GM18499 (cell line): ENCODE measurements at regions not wholly inside any gene's neighbourhood (a gene's known extent, or its start where the extent isn't known, plus 50 kb on each side); places are given as distances from the start of the nearest gene placed in this dataset.
"Not testable (repeated sequence)": the region's sequence is repeated elsewhere in the genome, so short reads cannot be mapped to it uniquely, and the experiment has no call there.

Experiments
- ATAC-seq: cut with Tn5 transposase; IDR thresholded peaks from one replicate; pipeline ENCODE4 v1.9.1; 2021; ENCODE audit warnings: moderate number of reproducible peaks; ENCODE audit not compliant: insufficient read depth, unreplicated experiment

DNA sequence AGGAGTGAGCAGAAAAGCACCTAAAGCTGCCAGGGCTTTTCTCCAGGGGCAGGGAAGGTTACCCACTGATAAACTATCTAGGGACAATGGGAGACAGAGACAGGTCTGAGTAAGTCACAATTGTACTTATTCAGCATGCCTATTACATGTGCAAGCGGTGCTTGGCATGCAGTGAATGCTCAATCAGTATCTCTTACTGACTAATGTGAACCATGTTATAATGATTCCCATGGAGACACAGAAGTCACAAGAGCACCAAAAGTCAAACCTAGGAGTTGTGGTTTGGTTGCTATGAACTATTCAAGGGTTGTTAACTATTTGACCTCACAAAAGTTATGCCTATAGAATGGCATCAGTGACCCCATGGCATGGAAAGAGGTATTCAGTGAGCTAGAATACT is 50.0 kb upstream of the RASGRP1 start:
- ATAC-seq: no peak

DNA sequence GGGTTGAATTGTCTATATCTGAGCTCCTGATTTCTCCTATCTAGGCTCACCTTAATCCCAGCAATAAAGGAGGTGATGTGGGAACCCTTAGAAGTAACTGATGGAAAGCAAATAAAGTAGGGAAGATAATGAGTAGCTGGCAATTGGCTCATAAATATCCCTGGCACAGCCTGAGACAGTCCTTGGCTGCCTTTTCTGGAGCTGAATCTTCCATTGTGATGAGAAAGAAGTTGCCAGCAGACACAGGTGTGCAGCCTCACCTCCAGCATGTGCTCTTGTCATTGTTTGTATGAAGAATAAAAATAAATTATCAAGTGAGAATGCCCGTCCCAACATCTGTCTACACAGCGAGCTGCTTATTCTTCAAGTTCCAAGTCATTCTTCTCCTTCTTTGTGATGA is 53.2 kb upstream of the RASGRP1 start:
- ATAC-seq: no peak

DNA sequence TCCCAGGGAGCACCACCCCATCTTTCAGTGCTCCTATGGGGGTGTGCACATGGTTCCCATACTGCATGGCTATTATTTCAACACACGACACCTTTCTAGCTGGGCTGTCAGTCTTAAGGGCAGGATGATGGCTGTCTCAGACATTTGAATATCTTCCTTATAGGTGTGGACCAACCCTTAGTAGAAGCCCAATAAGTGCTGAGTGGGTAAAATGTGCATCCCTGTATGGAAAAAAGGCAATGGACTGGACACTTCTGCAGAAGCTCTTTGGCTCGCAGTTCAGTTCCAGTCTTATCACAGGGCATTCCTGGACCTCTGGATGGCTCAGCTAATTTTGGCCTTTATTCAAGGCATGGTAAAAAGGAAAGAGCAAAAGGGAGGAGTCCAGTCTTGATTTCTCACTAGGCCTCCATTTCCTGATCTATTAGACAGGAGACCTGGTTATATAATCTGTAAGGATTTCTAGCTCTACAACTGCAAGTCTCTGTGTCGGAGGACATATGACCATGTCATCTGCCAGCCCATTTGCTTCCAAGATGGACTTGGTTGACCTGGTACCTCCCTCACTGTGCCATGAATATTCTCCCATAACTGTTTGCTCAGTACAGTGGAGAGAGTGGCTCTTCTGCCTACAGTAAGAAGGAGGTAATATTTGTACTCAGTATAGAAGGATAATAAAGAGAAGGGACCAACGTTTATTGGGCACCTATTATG is 53.8 kb upstream of the RASGRP1 start:
- ATAC-seq: no peak

DNA sequence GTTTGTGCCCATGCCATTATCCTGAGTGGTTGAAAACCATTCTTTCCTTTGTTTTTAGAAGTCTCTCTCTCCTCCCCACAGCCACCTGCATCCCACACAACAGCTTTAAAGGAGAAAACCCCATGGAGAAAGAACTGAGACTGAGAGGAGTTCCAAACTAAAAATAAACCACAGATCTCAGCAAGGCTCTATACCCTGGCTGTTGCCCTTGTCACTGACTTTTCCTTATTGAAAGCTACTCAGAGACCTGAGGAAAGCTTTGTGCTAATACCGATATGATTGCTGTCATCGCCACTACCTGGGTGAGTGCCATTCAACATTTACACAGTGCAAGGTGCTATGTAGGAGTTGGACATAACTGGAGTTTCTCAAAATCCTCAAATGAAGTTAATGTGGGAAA is 55.5 kb upstream of the RASGRP1 start:
- no peak for ATAC-seq

DNA sequence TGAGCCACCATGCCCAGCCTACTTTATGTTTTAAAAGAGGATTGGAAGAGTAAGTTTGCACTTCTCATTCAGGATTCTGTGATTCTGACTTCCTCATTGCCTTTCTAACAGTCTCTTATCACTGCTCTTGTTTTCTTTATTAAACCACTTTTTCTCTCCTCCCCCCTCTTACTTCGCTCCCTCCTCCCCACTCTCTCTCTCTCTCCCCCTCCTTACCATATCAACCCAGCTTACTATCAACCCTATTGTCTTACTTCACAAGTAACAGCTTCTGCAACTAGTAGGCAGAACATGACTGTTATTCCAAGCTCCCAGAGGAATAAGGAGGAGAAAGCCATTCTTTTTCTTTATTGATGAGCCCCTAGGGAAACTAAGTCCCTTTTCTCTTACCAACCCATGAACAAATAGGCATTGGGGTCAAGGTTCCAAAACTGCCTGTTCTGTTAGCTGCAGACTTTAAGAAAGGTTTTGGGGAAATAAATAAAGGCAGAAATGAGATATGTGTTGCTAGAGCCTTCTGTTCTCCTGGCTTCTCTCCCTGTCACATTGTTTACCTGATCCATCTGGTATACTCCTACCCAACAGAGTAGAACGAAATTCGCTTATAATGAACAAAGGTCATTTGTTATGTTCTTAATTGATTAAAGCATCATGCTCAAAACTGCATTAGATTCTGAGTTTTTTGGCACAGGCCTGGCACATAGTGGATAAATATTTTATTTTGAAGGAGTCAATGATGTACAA is 56.4 kb upstream of the RASGRP1 start:
- no peak for ATAC-seq

DNA sequence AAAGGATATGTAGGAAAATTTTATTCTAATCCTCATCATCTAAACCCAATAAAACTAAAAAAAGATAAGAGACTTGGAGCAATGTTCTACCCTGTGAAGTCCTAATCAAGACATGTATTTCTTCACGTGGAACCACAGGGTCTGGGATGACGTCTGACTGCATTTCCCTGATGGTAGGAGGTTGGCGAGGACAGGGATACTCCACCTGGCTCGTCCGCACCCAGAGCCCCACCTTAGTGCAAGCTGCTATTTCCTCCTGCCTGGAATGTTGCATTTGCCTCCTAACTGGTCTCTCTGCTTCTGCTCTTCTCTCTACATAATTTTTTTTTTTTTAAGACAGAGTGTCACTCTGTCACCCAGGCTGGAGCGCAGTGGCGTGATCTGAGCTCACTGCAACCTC is 57.7 kb upstream of the RASGRP1 start:
- no peak for ATAC-seq

DNA sequence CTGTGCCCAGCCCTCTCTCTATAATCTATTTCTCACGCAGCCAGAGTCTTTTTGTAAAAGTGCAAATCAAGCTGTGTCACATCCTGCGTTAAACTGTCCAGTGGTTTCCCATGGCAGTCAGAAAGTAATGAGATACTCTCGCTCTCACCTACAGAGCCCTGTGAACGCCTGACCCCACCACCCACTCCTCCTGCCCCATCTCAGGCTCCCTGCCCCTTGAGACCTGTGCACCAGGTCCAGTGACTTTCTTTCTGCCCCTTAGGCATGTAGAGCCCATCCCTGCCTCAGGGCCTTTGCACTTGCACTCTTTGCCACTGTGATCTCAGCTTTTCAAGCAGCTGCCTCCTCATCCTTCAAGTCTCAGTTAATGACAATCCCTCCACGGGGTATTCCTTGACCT is 58.3 kb upstream of the RASGRP1 start:
- no peak for ATAC-seq

DNA sequence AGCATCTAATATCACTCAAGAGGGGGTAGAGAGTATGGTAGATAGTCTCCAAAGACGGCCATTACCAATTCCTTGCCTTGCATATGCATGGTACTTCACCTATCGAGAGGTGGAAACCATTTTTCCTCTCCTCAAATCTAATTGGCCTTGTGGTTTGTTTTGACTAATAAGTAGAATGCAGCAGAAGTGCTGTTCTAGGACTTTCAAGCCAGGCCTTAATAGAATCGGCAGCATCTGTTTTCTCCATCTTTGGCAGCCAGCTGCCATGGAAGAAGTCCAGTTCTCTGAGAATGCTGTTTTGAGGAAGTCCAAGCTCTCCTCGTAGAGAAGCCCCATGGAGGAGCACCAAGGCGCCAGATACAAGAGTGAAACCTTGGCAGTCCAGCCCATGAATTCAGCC is 59.1 kb upstream of the RASGRP1 start:
- ATAC-seq: no peak

DNA sequence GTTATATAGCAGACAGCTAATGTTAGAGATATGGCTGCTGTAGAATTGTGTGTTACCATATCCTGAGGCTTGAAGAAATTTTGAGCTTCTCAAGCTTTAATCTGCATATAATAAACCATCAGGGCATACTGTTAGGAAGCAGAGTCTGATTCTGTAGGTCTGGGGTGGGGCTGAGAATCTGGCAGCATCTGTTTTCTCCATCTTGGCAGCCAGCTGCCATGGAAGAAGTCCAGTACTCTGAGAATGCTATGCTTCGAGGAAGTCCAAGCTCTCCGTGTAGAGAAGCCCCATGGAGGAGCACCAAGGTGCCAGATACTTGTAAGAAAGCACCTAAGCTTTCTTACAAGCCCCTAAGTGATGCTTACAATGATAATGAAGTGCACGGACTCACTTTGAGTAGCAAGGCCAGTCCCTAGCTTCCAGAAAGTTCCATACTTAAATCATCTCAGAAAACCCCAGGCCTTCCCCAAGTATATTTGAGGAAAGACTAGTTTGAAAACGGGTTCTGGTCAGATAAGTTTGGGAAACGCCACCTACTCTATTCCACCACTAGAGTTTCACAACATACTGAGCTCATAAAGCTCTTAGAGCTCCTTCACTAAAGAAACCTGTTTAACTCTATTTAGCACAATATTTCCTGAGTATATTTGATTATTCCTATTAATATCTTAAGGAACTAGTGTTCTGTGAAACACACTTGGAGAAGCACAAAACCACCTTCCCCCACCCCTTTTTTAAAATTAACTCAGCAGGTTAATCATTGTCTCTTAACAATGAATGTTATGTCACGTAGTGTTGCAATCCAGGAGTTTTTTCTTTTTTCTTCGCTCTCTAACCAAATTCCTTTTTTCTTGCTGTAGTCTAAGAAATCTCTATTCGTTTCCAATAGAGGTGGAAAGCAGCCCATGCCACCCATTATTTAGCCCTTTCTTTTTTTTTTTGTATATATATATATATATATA is 59.9 kb upstream of the RASGRP1 start:
- ATAC-seq: no peak

DNA sequence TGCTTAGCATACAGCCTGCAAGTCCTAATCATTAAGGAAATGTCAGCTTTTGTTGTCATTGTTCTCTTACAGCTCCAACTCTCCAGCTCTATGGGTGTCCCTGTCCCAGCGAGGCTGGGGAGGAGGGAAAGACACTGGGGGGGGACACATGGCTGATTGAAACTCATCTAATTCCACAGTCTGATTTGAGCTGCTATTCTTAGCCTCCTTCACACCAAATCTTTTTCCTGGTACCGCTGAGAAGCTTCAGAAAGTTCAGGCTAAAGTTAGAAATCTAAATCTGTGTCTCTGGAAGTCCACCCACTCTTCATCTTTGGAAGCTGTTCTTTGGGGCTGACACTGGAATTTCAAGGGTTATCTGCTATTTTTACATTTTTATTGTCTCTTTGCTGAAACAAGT is 61.3 kb upstream of the RASGRP1 start:
- no peak for ATAC-seq

DNA sequence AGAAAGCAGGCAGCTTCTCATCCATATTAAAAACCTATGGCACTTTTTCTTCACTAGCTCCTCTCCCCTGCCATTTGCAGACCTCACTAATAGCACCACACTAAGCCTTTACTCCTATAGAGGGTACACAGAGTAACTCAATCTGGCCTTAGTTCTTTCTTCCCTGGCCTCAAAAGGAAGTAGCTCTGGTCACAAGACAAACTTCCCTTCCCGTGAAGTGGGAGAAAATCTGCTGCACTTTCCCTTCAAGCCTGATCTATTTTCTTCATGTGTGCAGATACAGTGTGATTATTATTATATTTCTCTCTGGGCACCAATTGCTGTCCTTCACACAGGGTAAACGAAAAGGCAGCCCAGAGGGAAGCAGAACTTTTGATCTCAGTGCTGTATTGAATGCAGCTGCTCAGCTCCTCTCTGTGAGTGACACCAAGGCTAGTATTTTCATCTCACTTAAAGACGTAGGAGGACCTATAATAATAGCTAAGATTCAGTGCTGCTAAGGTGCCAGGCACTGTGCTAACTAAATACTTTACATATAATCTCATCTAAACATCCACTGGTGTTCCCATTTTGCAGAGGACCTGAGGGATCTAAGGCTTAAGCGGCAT is 61.9 kb upstream of the RASGRP1 start:
- ATAC-seq: no peak

DNA sequence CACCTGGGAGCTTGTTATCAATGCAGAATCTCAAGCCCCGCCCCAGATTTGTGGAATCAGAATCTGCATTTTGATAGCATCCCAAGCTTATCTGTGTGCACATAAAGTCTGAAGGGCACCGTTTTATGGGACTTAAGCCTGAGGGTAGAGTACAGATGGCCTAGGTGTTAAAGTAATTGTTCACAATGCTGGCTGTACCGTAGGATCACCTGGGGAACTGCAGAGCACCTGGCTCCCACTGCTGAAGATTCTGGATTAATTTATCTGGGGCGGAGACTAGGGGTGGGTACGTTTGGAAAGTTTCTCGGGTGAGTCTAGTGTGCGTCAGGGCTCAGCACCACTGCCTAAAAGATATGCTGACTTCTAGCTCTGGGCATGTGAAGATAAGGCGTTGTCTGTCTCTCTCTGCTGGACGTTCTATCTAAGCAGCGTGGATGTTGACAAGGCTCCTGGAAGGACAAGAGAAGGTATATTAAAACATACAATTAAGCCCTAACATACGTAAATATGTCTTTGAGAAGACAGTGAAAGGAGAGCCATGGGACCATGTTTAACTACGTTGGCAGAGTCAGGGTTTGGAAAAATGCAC is 63.2 kb upstream of the RASGRP1 start:
- no peak for ATAC-seq

DNA sequence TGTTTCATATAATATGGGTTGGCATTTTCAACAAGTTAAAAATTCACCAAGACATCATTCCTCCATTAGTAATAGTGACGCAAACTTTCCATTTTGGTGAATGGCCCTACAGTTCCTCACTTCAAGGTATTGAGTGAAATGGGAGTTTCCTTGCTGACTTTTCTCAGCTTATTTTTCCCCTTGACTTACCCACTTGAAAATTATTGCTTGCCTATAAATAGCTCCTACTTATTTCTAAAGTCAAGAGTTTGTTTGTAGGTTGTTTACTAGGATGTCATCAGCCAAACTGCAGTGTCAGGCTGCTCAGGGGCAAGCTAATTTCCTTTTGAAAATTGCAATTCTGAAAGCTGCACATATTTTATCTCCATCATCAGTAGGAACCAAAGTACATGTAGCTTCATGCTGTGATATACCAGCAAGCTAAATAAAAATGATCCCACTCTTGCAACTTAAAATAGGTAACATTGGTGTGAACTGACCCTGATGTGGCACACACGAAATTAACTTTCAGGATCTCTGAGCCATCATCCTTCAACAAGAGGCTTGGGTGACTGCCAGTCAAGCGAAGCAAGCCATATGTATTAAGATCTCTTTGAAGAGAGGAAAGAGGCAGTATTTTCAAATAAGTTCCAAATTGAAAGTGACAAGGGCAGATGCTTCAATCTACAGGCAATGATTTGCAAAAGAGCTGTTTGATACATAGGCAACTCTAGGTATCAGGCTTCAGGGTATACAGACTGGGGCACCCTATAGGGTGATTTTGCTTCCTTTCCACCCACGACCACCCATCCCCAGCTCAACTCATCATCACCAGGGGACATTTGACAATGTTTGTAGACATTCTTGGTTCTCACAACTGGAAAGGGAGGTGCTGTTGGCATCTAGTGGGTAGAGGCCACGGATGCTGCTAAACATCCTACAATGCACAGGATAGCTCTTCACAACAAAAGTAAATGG is 66.8 kb upstream of the RASGRP1 start:
- ATAC-seq: no peak

DNA sequence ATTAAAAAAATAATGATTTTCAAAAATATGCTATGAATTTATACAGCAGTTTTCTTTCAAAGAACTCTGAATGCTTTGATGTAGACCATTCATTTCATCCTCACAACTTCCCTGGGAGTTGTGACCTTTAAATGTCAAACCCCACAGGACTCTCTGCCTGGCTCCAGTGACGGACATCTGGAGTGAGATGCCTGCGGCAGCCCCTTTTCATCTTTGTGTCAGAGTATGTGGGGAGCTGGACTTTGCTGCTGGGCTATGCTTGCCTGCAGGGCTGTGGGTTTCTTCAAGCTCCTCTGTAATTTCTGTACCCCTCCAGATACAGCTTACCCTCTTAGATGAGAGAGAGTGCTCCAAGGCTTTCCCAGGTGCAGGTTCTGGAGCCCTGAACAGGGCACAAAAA is 70.6 kb upstream of the RASGRP1 start:
- no peak for ATAC-seq

DNA sequence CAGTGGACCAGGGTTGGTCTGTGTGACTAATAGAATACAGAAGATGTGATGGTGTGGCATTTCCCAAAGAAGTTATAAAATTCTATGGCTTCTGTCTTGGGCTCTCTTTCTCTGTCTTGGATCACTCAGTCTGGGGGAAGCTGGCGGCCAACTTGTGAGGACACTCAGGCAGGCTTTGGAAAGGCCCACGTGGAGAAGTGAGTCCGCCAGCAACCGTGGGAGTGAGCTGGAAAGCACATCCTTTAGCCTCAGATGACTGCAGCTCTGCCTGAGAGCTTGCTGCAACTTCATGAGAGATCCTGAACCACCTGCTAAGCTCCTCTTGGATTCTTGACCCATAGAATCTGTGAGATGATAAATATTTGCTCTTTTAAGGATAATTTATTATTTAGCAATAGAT is 72.0 kb upstream of the RASGRP1 start:
- no peak for ATAC-seq

DNA sequence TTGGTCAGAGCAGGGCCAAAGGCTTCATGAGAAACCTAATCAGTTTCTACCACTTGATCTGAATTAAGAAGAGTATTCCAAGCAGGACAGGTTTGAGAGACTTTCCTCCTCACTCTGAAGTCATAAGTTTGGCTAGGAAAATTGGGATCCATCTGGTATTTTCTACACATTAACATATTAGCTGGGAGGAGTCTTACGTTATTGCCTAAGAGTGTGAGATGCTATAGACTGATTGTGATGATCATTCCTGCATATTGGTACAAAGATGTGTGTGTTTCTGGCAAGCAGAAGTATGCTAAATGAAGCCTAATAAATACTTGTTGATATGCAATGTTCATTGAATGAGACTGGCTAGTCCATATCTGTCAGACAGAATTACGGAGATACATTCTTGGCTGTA is 73.5 kb upstream of the RASGRP1 start:
- no peak for ATAC-seq

DNA sequence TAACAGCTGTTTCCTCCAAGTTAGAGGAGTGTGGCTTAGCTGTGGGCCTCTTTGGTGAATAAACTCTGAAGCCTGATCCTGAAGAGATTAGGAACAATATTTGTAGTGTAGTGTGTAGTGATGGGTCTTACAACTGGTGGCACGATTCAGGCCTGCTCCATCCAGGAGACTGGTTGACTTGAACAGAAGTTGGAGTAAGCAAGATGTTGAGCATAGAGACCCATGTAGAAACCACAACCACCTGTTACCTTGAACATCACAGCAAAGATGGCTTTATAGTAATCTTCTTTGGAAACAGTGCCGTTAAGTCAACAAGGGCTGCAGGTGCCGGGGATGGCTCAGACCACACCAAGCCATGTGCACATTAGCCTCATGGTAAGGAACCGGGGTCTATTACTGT is 74.2 kb upstream of the RASGRP1 start:
- ATAC-seq: no peak

DNA sequence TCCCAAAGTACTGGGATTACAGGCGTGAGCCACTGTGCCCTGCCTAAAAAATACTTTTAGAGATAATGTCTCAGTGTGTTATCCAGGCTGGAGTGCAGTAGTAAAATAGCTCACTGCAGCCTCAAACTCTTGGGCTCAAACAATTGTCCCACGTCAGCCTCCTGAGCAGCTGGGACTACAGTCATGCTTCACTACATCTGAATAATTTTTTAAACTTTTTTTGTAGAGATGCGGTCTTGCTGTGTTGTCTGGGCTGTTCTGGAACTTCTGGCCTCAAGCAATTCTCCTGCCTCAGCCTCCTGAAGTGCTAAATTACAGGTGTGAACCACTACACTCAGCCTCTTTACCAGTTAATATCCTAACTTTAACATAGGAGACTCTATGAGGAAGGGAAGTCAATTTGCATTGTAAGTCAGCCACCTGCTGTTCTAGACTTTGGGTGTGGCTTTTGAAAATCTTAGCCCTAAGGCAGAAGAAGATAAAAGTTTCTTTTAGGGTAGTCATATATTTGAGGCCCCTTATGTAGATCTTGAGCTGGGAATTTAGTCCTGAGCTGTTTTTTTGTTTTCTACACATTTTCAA is 78.2 kb upstream of the RASGRP1 start:
- no peak for ATAC-seq

DNA sequence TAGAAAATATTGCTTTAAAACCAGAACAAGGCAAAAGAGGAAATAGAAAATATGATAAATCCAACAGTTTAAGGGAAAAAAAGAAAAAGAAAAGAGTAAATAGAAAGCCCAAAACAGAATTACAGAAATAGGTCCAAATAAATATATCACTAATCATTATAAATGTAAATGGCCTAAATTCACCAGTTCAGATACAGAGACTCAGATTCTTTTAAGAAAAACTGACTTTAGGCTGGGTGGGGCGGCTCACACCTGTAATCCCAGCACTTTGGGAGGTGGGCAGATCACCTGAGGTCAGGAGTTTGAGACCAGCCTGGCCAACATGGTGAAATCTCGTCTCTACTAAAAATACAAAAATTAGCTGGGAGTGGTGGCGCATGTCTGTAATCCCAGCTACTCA is 79.7 kb upstream of the RASGRP1 start:
- ATAC-seq: not testable (repeated sequence)
